ENCODE measurements at regions not wholly inside any gene's neighbourhood (a gene's known extent, or its start where the extent isn't known, plus 50 kb on each side); places are given as distances from the start of the nearest gene placed in this dataset.

DNA sequence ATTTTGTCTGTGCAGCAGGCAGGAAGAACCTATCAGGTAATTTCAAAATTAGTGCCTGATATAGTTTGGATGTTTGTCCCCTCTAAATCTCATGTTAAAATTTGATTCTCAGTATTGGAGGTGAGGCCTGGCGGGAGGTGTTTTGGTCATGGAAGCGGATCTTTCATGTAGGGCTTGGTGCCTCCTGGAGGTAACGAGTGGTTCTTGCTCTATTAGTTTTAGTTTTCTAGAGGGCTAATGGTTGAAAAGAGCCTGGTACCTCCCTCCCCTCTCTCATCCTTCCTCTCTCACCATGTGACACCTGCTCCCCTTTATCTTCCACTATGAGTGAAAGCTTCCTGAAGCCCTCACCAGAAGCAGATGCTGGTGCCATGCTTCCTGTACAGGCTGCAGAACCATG is 106.3 kb downstream of the DRD1 start:
- Histone ChIP-seq H2BK5ac (ENCODE audit: low read depth, low read length, poor library complexity, severe bottlenecking) (no peak overlapping the region), H3K9ac (ENCODE audit: low read depth, low read length) (no peak overlapping the region), H3K23ac (ENCODE audit: low read depth, low read length) (no peak overlapping the region), H3K4me1 (ENCODE audit: control insufficient read depth, insufficient read depth, low read length) (no peaks in the 10 kb centered on the region), H2BK120ac (ENCODE audit: low read depth, low read length) (no peak overlapping the region), H3K14ac (replicated peaks; ENCODE audit: low read depth, low read length) (no peak overlapping the region), H3K18ac (ENCODE audit: low read depth, low read length) (no peak overlapping the region), H3K27ac (ENCODE audit: insufficient read depth, low read length) (no peak overlapping the region), H3K27me3 (ENCODE audit: control insufficient read depth, insufficient read depth, low read length) (no peaks in the 10 kb centered on the region; the same call in 1 of the 2 replicates), H3K4ac (ENCODE audit: low read depth, low read length) (no peak overlapping the region), H2BK20ac (ENCODE audit: low read depth, low read length) (no peak overlapping the region), H3K4me3 (ENCODE audit: insufficient read depth, low read depth, low read length) (no peak overlapping the region), H3K4me2 (ENCODE audit: low read depth, low read length) (no peak overlapping the region), H4K5ac (ENCODE audit: low read depth, low read length) (no peak overlapping the region), H3K9me3 (ENCODE audit: control insufficient read depth, insufficient read depth, low read length) (no peaks in the 10 kb centered on the region), H2AK5ac (ENCODE audit: low read depth, low read length) (no peak overlapping the region), H4K8ac (ENCODE audit: low read depth in 2 of 2, low read length in 2 of 2) (no peak overlapping the region), H3K36me3 (ENCODE audit: control insufficient read depth, insufficient read depth, low read length) (no peaks in the 10 kb centered on the region), H4K91ac (ENCODE audit: insufficient read depth, low read depth, low read length) (no peak overlapping the region), H3K9me1 (ENCODE audit: insufficient read depth, low read length) (no peaks in the 10 kb centered on the region), H2AK9ac (replicated peaks; ENCODE audit: low read depth, low read length, poor library complexity) (no peak overlapping the region), H4K20me1 (ENCODE audit: insufficient read depth, low read length) (no peaks in the 10 kb centered on the region), H3K79me1 (ENCODE audit: low read depth in 1 of 2, low read length in 2 of 2) (no peaks in the 10 kb centered on the region), H2AFZ (replicated peaks; ENCODE audit: low read length, poor library complexity) (no peak overlapping the region), H2BK15ac (ENCODE audit: low read depth, low read length) (no peak overlapping the region), H3K56ac (ENCODE audit: extremely low read depth, insufficient read depth, low read length) (no peak overlapping the region)
- POLR2A ChIA-PET (ENCODE audit: unreplicated experiment): no interaction called here
- TF ChIP-seq RAD21 (IDR thresholded peaks at IDR 0.05; ENCODE audit: low read length): no peak
- TF ChIP-seq BHLHE40 (IDR thresholded peaks at IDR 0.05; ENCODE audit: low read depth, low read length): no peak
- no peak for TF ChIP-seq MAFK (IDR thresholded peaks at IDR 0.05; ENCODE audit: low read depth, low read length)
- TF ChIP-seq MAZ (IDR thresholded peaks at IDR 0.05; ENCODE audit: borderline replicate concordance, low read depth, low read length): no peak
- no peak for TF ChIP-seq CHD1 (IDR thresholded peaks at IDR 0.05; ENCODE audit: low read depth, low read length)
- TF ChIP-seq FOS (IDR thresholded peaks at IDR 0.05; ENCODE audit: low read depth, low read length): no peak
- TF ChIP-seq NFE2L2 (IDR thresholded peaks at IDR 0.05; ENCODE audit: low read depth, low read length): no peak
- TF ChIP-seq RFX5 (IDR thresholded peaks at IDR 0.05; ENCODE audit: low read depth, low read length): no peak
- no peak for TF ChIP-seq POLR2A (IDR thresholded peaks at IDR 0.05; ENCODE audit: low read depth, low read length)
- TF ChIP-seq, protein P1, sequence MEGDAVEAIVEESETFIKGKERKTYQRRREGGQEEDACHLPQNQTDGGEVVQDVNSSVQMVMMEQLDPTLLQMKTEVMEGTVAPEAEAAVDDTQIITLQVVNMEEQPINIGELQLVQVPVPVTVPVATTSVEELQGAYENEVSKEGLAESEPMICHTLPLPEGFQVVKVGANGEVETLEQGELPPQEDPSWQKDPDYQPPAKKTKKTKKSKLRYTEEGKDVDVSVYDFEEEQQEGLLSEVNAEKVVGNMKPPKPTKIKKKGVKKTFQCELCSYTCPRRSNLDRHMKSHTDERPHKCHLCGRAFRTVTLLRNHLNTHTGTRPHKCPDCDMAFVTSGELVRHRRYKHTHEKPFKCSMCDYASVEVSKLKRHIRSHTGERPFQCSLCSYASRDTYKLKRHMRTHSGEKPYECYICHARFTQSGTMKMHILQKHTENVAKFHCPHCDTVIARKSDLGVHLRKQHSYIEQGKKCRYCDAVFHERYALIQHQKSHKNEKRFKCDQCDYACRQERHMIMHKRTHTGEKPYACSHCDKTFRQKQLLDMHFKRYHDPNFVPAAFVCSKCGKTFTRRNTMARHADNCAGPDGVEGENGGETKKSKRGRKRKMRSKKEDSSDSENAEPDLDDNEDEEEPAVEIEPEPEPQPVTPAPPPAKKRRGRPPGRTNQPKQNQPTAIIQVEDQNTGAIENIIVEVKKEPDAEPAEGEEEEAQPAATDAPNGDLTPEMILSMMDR (conservative IDR thresholded peaks at IDR 0.05; ENCODE audit: low read depth, low read length): no peak
- TF ChIP-seq, protein P2, sequence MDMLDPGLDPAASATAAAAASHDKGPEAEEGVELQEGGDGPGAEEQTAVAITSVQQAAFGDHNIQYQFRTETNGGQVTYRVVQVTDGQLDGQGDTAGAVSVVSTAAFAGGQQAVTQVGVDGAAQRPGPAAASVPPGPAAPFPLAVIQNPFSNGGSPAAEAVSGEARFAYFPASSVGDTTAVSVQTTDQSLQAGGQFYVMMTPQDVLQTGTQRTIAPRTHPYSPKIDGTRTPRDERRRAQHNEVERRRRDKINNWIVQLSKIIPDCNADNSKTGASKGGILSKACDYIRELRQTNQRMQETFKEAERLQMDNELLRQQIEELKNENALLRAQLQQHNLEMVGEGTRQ (IDR thresholded peaks at IDR 0.05; ENCODE audit: low read depth, low read length): no peak
- no peak for TF ChIP-seq MXI1 (IDR thresholded peaks at IDR 0.05; ENCODE audit: borderline replicate concordance, low read depth, low read length)
- no peak for TF ChIP-seq SMC3 (IDR thresholded peaks at IDR 0.05; ENCODE audit: low read depth, low read length)
- TF ChIP-seq, protein P3, sequence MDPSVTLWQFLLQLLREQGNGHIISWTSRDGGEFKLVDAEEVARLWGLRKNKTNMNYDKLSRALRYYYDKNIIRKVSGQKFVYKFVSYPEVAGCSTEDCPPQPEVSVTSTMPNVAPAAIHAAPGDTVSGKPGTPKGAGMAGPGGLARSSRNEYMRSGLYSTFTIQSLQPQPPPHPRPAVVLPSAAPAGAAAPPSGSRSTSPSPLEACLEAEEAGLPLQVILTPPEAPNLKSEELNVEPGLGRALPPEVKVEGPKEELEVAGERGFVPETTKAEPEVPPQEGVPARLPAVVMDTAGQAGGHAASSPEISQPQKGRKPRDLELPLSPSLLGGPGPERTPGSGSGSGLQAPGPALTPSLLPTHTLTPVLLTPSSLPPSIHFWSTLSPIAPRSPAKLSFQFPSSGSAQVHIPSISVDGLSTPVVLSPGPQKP (IDR thresholded peaks at IDR 0.05; ENCODE audit: borderline replicate concordance, low read depth, low read length): no peak
- no peak for TF ChIP-seq RCOR1 (IDR thresholded peaks at IDR 0.05; ENCODE audit: insufficient replicate concordance, low read length)
- TF ChIP-seq CEBPB (IDR thresholded peaks at IDR 0.05; ENCODE audit: low read depth, low read length): no peak
- no TSS peak for BruUV-seq (replicated peaks)
- no peak for ATAC-seq (ENCODE audit: low read depth)
- dilution Hi-C loops (cut with HindIII; ENCODE audit: low sequenced_read_pairs, unreplicated experiment) (no loop called here), in situ Hi-C loops (cut with MboI; ENCODE audit: low sequenced_read_pairs) (no loop called here), intact Hi-C loops (cut with micrococcal nuclease) (no loop called here)
- no peak for DNase-seq
- CTCF ChIA-PET: no interaction called here
- WGBS, 2 experiments (ENCODE audit: extremely low coverage in 2 of 2, insufficient read length in 1 of 2): no CpG with 5 or more reads among the region's 3 CpGs
